HL-60/S4 (cell line): ENCODE measurements at regions not wholly inside any gene's neighbourhood (a gene's known extent, or its start where the extent isn't known, plus 50 kb on each side); places are given as distances from the start of the nearest gene placed in this dataset.

Experiments
- in situ Hi-C: fragments of 300-500 bp; cut with MboI; formaldehyde crosslinking; loops from 2 replicates; pipeline ENCODE4 v1.14.3; 2022; ENCODE audit warnings: low sequenced_read_pairs

GRCh38 chr21:31471865-31472264, 127.8 kb upstream of the TIAM1 start:
- in situ Hi-C loops, result no loop called here

GRCh38 chr21:31470896-31471694, 127.0 kb upstream of the TIAM1 start:
- in situ Hi-C loops, result no loop called here

GRCh38 chr21:31460980-31461379, 116.9 kb upstream of the TIAM1 start:
- in situ Hi-C loops, result no loop called here

GRCh38 chr21:31459457-31459856, 115.4 kb upstream of the TIAM1 start:
- in situ Hi-C loops, result no loop called here

GRCh38 chr21:31457675-31458074, 113.6 kb upstream of the TIAM1 start:
- in situ Hi-C loops, result no loop called here

- in situ Hi-C loops, result no loop called here
Measured at GRCh38 chr21:31456201-31456600, 112.1 kb upstream of the TIAM1 start.

- in situ Hi-C loops, result no loop called here
Measured at GRCh38 chr21:31455506-31455905, 111.4 kb upstream of the TIAM1 start.

- in situ Hi-C loops, result no loop called here
Measured at GRCh38 chr21:31450980-31451379, 106.9 kb upstream of the TIAM1 start.

GRCh38 chr21:31449921-31450535, 106.0 kb upstream of the TIAM1 start:
- in situ Hi-C loops, result no loop called here

- in situ Hi-C loops, result no loop called here
Measured at GRCh38 chr21:31448496-31448895, 104.4 kb upstream of the TIAM1 start.

GRCh38 chr21:31447505-31447904, 103.4 kb upstream of the TIAM1 start:
- in situ Hi-C loops, result no loop called here

- in situ Hi-C loops, result no loop called here
Measured at GRCh38 chr21:31446226-31446855, 102.3 kb upstream of the TIAM1 start.

GRCh38 chr21:31445137-31445536, 101.1 kb upstream of the TIAM1 start:
- in situ Hi-C loops, result no loop called here

GRCh38 chr21:31443736-31444521, 99.9 kb upstream of the TIAM1 start:
- in situ Hi-C loops, result no loop called here

- in situ Hi-C loops, result no loop called here
Measured at GRCh38 chr21:31442339-31442738, 98.3 kb upstream of the TIAM1 start.

- in situ Hi-C loops, result no loop called here
Measured at GRCh38 chr21:31429506-31429905, 85.4 kb upstream of the TIAM1 start.

- in situ Hi-C loops, result no loop called here
Measured at GRCh38 chr21:31426235-31426797, 82.3 kb upstream of the TIAM1 start.

- in situ Hi-C loops, result no loop called here
Measured at GRCh38 chr21:31425138-31425537, 81.1 kb upstream of the TIAM1 start.

- in situ Hi-C loops, result no loop called here
Measured at GRCh38 chr21:31424058-31424457, 80.0 kb upstream of the TIAM1 start.

- in situ Hi-C loops, result no loop called here
Measured at GRCh38 chr21:31420988-31421387, 76.9 kb upstream of the TIAM1 start.

GRCh38 chr21:31420354-31420753, 76.3 kb upstream of the TIAM1 start:
- in situ Hi-C loops, result no loop called here
